IMR-90 (cell line): ENCODE measurements at regions not wholly inside any gene's neighbourhood (a gene's known extent, or its start where the extent isn't known, plus 50 kb on each side); places are given as distances from the start of the nearest gene placed in this dataset.

Experiments used
- ATAC-seq: fragments of 200-7000 bp; cut with Tn5 transposase; 2 replicates; pipeline ENCODE4 v1.9.1; 2020; ENCODE audit warnings: low read depth, mild to moderate bottlenecking, moderate library complexity
- BruUV-seq: library from RNA; stranded (reverse); fragments of 400-500 nt; replicated peaks from 2 replicates; lab custom pipeline; 2021; lab: Mats Ljungman, UMichigan
- CTCF ChIA-PET: fragments of 300-600 bp; formaldehyde crosslinking; extraction: SDS; loops from one replicate; lab custom pipeline; 2021; ENCODE audit warnings: antibody characterized with exemption; lab: Yijun Ruan, JAX
- POLR2A ChIA-PET: fragments of 300-600 bp; sonication (Branson Sonifier 250); formaldehyde crosslinking; loops from one replicate; lab custom pipeline; 2022; ENCODE audit warnings: antibody characterized with exemption; ENCODE audit not compliant: unreplicated experiment; lab: Charles Lee
- DNase-seq: peaks from one replicate; pipeline ENCODE4 v3.0.0; 2013
- H2AFZ ChIP-seq: replicated peaks from 2 replicates; pipeline ENCODE3; 2013; ENCODE audit warnings: low read length, mild to moderate bottlenecking; ENCODE audit not compliant: poor library complexity
- H2AK5ac ChIP-seq: 2 replicates; pipeline ENCODE4 v1.6.1; 2013; ENCODE audit warnings: low read depth, low read length, inconsistent platforms
- H2AK9ac ChIP-seq: replicated peaks from 2 replicates; pipeline ENCODE3; 2013; ENCODE audit warnings: mild to moderate bottlenecking, low read depth, low read length, moderate library complexity; ENCODE audit not compliant: poor library complexity
- H2BK120ac ChIP-seq: 2 replicates; pipeline ENCODE4 v1.6.1; 2013; ENCODE audit warnings: low read depth, low read length, inconsistent platforms
- H2BK15ac ChIP-seq: 3 replicates; pipeline ENCODE4 v1.6.1; 2013; ENCODE audit warnings: low read depth, low read length, inconsistent platforms
- H2BK20ac ChIP-seq: 2 replicates; pipeline ENCODE4 v1.6.1; 2013; ENCODE audit warnings: low read depth, mild to moderate bottlenecking, inconsistent platforms, low read length, moderate library complexity
- H2BK5ac ChIP-seq: 2 replicates; pipeline ENCODE4 v1.6.1; 2013; ENCODE audit warnings: mild to moderate bottlenecking, low read depth, low read length, inconsistent platforms; ENCODE audit not compliant: poor library complexity, severe bottlenecking
- H3K14ac ChIP-seq: replicated peaks from 2 replicates; pipeline ENCODE4 v1.6.1; 2013; ENCODE audit warnings: low read depth, low read length, inconsistent platforms
- H3K18ac ChIP-seq: 2 replicates; pipeline ENCODE4 v1.6.1; 2013; ENCODE audit warnings: low read depth, low read length, control low read depth
- H3K23ac ChIP-seq: 2 replicates; pipeline ENCODE4 v1.6.1; 2013; ENCODE audit warnings: low read depth, low read length, inconsistent platforms
- H3K27ac ChIP-seq: 2 replicates; pipeline ENCODE4 v1.5.1; 2013; ENCODE audit warnings: mild to moderate bottlenecking, control low read depth, low read length; ENCODE audit not compliant: insufficient read depth
- H3K27me3 ChIP-seq: 2 replicates; pipeline ENCODE4 v1.6.1; 2013; ENCODE audit warnings: low read length; ENCODE audit not compliant: control insufficient read depth, insufficient read depth
- H3K36me3 ChIP-seq: 2 replicates; pipeline ENCODE4 v1.6.1; 2013; ENCODE audit warnings: low read length, mixed read lengths; ENCODE audit not compliant: control insufficient read depth, insufficient read depth
- H3K4ac ChIP-seq: 2 replicates; pipeline ENCODE4 v1.6.1; 2013; ENCODE audit warnings: low read depth, low read length, inconsistent platforms
- H3K4me1 ChIP-seq: 2 replicates; pipeline ENCODE4 v1.6.1; 2013; ENCODE audit warnings: low read length, mixed read lengths; ENCODE audit not compliant: control insufficient read depth, insufficient read depth
- H3K4me2 ChIP-seq: 2 replicates; pipeline ENCODE4 v1.6.1; 2013; ENCODE audit warnings: low read depth, mild to moderate bottlenecking, control low read depth, low read length, moderate library complexity
- H3K4me3 ChIP-seq: 2 replicates; pipeline ENCODE4 v1.5.1; 2013; ENCODE audit warnings: low read depth, mild to moderate bottlenecking, control low read depth, low read length, moderate library complexity; ENCODE audit not compliant: insufficient read depth
- H3K56ac ChIP-seq: 2 replicates; pipeline ENCODE4 v1.6.1; 2013; ENCODE audit warnings: low read length, inconsistent platforms; ENCODE audit not compliant: insufficient read depth; ENCODE audit errors: extremely low read depth
- H3K79me1 ChIP-seq, 2 experiments: 2 replicates each; pipeline ENCODE4 v1.6.1; 2013; ENCODE audit warnings: low read length in 2 of 2, inconsistent platforms in 1 of 2, low read depth in 1 of 2
- H3K9ac ChIP-seq: 2 replicates; pipeline ENCODE4 v1.6.1; 2013; ENCODE audit warnings: low read depth, low read length, control low read depth
- H3K9me1 ChIP-seq: 2 replicates; pipeline ENCODE4 v1.6.1; 2013; ENCODE audit warnings: low read length, inconsistent platforms; ENCODE audit not compliant: insufficient read depth
- H3K9me3 ChIP-seq: 2 replicates; pipeline ENCODE4 v1.6.1; 2013; ENCODE audit warnings: low read length; ENCODE audit not compliant: control insufficient read depth, insufficient read depth
- H4K20me1 ChIP-seq: 2 replicates; pipeline ENCODE4 v1.6.1; 2013; ENCODE audit warnings: low read length, inconsistent platforms; ENCODE audit not compliant: insufficient read depth
- H4K5ac ChIP-seq: 2 replicates; pipeline ENCODE4 v1.6.1; 2013; ENCODE audit warnings: mild to moderate bottlenecking, low read depth, low read length, control low read depth
- H4K8ac ChIP-seq, 2 experiments: 2 replicates each; pipeline ENCODE4 v1.6.1; 2013; ENCODE audit warnings: low read depth in 2 of 2, low read length in 2 of 2, control low read depth in 1 of 2, inconsistent platforms in 1 of 2
- H4K91ac ChIP-seq: 2 replicates; pipeline ENCODE4 v1.6.1; 2013; ENCODE audit warnings: low read depth, low read length, inconsistent platforms; ENCODE audit not compliant: insufficient read depth
- BHLHE40 ChIP-seq: fragments of 150-350 bp; IDR thresholded peaks from 2 replicates; pipeline ENCODE4 v1.6.1; 2016; ENCODE audit warnings: mild to moderate bottlenecking, low read depth, low read length
- CHD1 ChIP-seq: IDR thresholded peaks from 2 replicates; pipeline ENCODE4 v1.6.1; 2012; ENCODE audit warnings: low read depth, low read length, improper control_type of control experiment
- CTCF ChIP-seq: conservative IDR thresholded peaks from 2 replicates; pipeline ENCODE4 v1.5.1; 2012; ENCODE audit warnings: mild to moderate bottlenecking, low read depth, low read length, improper control_type of control experiment
- ELK1 ChIP-seq: fragments of 150-350 bp; IDR thresholded peaks from 2 replicates; pipeline ENCODE4 v1.6.1; 2016; ENCODE audit warnings: low read depth, mild to moderate bottlenecking, low read length, moderate library complexity, borderline replicate concordance
- FOS ChIP-seq: fragments of 150-350 bp; IDR thresholded peaks from 2 replicates; pipeline ENCODE4 v1.6.1; 2016; ENCODE audit warnings: low read depth, low read length
- MAFK ChIP-seq: IDR thresholded peaks from 2 replicates; pipeline ENCODE4 v1.6.1; 2012; ENCODE audit warnings: low read depth, low read length, improper control_type of control experiment
- MAZ ChIP-seq: IDR thresholded peaks from 2 replicates; pipeline ENCODE4 v1.6.1; 2012; ENCODE audit warnings: low read depth, mild to moderate bottlenecking, low read length, improper control_type of control experiment, moderate library complexity, borderline replicate concordance
- MXI1 ChIP-seq: IDR thresholded peaks from 2 replicates; pipeline ENCODE4 v1.6.1; 2012; ENCODE audit warnings: low read depth, mild to moderate bottlenecking, low read length, moderate library complexity, borderline replicate concordance
- POLR2A ChIP-seq: IDR thresholded peaks from 2 replicates; pipeline ENCODE4 v1.6.1; 2012; ENCODE audit warnings: mild to moderate bottlenecking, low read depth, low read length
- RCOR1 ChIP-seq: IDR thresholded peaks from 2 replicates; pipeline ENCODE4 v1.6.1; 2012; ENCODE audit warnings: mild to moderate bottlenecking, low read length, improper control_type of control experiment; ENCODE audit not compliant: insufficient replicate concordance
- RFX5 ChIP-seq: IDR thresholded peaks from 2 replicates; pipeline ENCODE4 v1.8.0; 2012; ENCODE audit warnings: low read depth, mild to moderate bottlenecking, low read length, moderate library complexity
- SMC3 ChIP-seq: fragments of 150-350 bp; IDR thresholded peaks from 2 replicates; pipeline ENCODE4 v1.6.1; 2016; ENCODE audit warnings: low read depth, mild to moderate bottlenecking, antibody characterized with exemption, low read length, moderate library complexity
- USF2 ChIP-seq: fragments of 150-350 bp; IDR thresholded peaks from 2 replicates; pipeline ENCODE4 v1.6.1; 2017; ENCODE audit warnings: mild to moderate bottlenecking, antibody characterized with exemption, low read length, low read depth
- WGBS, 2 experiments: methylation state at CpG; one replicate each; pipeline versions ENCODE4 v1.1.5 to v1.1.7; 2013; ENCODE audit warnings: missing lambda C conversion rate in 2 of 2; ENCODE audit not compliant: insufficient read length in 1 of 2; ENCODE audit errors: extremely low coverage in 2 of 2; 5-methylcytosine and 5-hydroxymethylcytosine counted together
- dilution Hi-C: fragments of 300-500 bp; cut with HindIII; formaldehyde crosslinking; loops from one replicate; pipeline ENCODE4 v1.14.3; 2018; ENCODE audit warnings: low sequenced_read_pairs; ENCODE audit not compliant: unreplicated experiment
- in situ Hi-C: fragments of 300-500 bp; cut with MboI; formaldehyde crosslinking; loops from 3 replicates; pipeline ENCODE4 v1.14.3; 2019; ENCODE audit warnings: low sequenced_read_pairs, inconsistent platforms, mixed read lengths
- intact Hi-C: fragments of 100-400 bp; cut with micrococcal nuclease; formaldehyde crosslinking; loops from 2 replicates; pipeline ENCODE4 v1.10.0; 2022

GRCh38 chr16:88276591-88276990 lies 106.2 kb upstream of the ZNF469 start:
- 0 out of 2 replicates have a peak, but pooled peaks cover 2% of the 10 kb centered on the region for H3K9me3 ChIP-seq
- no peak overlapping the region; the same call in 2 of the 3 replicates for H2BK15ac ChIP-seq
- intact Hi-C loops, result no loop called here
- H4K20me1 ChIP-seq, result no peaks in the 10 kb centered on the region
- in situ Hi-C loops, result no loop called here
- H2BK5ac ChIP-seq, result no peak overlapping the region
- ATAC-seq (no peak), DNase-seq (no peak)
- H3K4ac ChIP-seq, result no peak overlapping the region
- 0 out of 2 replicates have a peak overlapping the region, but pooled peaks have one; percentile 24 for H2BK20ac ChIP-seq
- CTCF ChIA-PET, result no interaction called here
- no peak overlapping the region for H4K8ac ChIP-seq
- H3K9me1 ChIP-seq, result 0 out of 2 replicates have a peak, but pooled peaks cover 1% of the 10 kb centered on the region
- dilution Hi-C loops, result no loop called here
- no peak overlapping the region for H3K9ac ChIP-seq
- H3K18ac ChIP-seq, result no peak overlapping the region
- H3K14ac ChIP-seq, result no peak overlapping the region
- TF ChIP-seq MAFK (no peak), SMC3 (no peak), RFX5 (no peak), CTCF (no peak), RCOR1 (no peak), ELK1 (no peak), POLR2A (no peak), CHD1 (no peak), MAZ (no peak), MXI1 (no peak), FOS (no peak), USF2 (no peak), BHLHE40 (no peak)
- H3K4me1 ChIP-seq, result peaks cover 7% of the 10 kb centered on the region
- no peak overlapping the region for H4K91ac ChIP-seq
- H3K4me2 ChIP-seq, result no peak overlapping the region
- H3K56ac ChIP-seq, result no peak overlapping the region
- H3K27me3 ChIP-seq, result no peaks in the 10 kb centered on the region
- 94% methylated on average over 18 of the region's 18 CpGs; no CpG with 5 or more reads in 1 of the 2 experiments for WGBS, 2 experiments
- H4K5ac ChIP-seq, result no peak overlapping the region
- H3K36me3 ChIP-seq, result no peaks in the 10 kb centered on the region
- no TSS peak for BruUV-seq
- no peak overlapping the region for H2AK9ac ChIP-seq
- no peak overlapping the region for H3K4me3 ChIP-seq
- no peaks in the 10 kb centered on the region for H3K79me1 ChIP-seq
- no peak overlapping the region for H2AFZ ChIP-seq
- H2BK120ac ChIP-seq, result 0 out of 2 replicates have a peak overlapping the region, but pooled peaks have one; percentile 15
- H2AK5ac ChIP-seq, result peak overlapping the region; percentile 90; the same call in 1 of the 2 replicates
- H3K23ac ChIP-seq, result no peak overlapping the region
- H3K27ac ChIP-seq, result no peak overlapping the region
- POLR2A ChIA-PET, result no interaction called here
